ENCODE measurements at regions not wholly inside any gene's neighbourhood (a gene's known extent, or its start where the extent isn't known, plus 50 kb on each side); places are given as distances from the start of the nearest gene placed in this dataset.
A peak's percentile ranks its signal among the peaks of the same experiment; 100 is the strongest.
"Not testable (repeated sequence)": the region's sequence is repeated elsewhere in the genome, so short reads cannot be mapped to it uniquely, and the experiment has no call there.

DNA sequence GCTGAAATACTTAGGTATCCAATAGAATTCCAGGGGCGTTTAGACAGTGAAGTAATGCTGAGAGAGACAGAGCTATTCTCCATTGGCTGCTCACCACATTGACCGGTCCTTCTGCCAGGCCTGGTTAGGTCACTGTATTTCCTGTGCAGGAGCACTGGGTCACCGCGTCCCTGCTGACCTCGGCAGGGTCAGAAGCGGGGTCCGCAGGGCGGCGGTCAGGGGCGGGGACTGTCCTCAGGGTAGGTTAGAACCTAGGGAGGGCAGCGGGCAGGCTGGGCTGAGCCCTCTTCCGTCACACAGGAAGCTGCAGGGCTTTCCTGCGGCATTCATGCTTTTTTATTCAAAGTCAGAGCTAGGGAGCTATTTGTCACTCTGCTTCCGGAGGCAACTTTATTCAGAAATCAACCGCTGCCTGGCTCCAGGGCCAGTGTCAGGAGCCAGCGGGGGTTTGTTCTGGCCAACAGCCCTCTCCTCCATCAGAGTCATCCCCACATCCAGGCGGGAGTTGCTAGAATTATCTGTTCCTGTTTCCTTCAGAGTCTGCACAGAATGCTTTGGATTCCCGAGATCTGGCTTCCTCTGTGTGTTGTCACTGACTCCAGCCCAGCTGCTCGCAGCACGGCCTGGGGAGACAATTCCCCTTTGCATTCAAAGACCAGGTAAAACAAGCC lies 81.2 kb upstream of the WASF3 start:
- DNase-seq = peak; percentile 6
- Mint-ChIP-seq H3K27me3 (no peaks in the 10 kb centered on the region), H3K4me3 (no peak overlapping the region)

DNA sequence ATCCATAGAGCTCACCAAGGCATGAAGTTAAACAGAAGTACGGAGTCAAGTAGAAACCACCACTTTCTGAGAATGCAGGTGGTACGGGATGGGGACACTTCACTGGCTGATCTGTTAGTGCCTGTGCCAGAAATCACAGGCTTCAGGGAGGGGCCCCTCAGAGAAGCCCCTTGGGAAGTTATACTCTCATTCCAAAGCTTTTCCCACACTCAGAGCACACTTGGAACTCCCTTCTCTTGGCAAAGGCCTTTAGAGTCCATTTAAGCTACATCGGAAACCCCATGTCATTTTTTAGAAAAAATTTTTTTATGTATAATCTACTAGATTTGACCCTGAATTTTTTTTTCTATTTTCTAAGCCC lies 80.7 kb upstream of the WASF3 start:
- H3K4me3 Mint-ChIP-seq = no peak overlapping the region
- H3K36me3 Mint-ChIP-seq = no peaks in the 10 kb centered on the region
- no peaks in the 10 kb centered on the region for H3K9me3 Mint-ChIP-seq
- H3K27ac Mint-ChIP-seq = no peak overlapping the region
- H3K4me1 Mint-ChIP-seq = peaks cover 3% of the 10 kb centered on the region
- DNase-seq = no peak
- no peaks in the 10 kb centered on the region for H3K27me3 Mint-ChIP-seq

More for the DNA sequence above, 81.2 kb upstream of the WASF3 start:
- H3K27ac Mint-ChIP-seq = no peak overlapping the region
- H3K36me3 Mint-ChIP-seq = no peaks in the 10 kb centered on the region
- H3K4me1 Mint-ChIP-seq = peaks cover 3% of the 10 kb centered on the region
- H3K9me3 Mint-ChIP-seq = no peaks in the 10 kb centered on the region

DNA sequence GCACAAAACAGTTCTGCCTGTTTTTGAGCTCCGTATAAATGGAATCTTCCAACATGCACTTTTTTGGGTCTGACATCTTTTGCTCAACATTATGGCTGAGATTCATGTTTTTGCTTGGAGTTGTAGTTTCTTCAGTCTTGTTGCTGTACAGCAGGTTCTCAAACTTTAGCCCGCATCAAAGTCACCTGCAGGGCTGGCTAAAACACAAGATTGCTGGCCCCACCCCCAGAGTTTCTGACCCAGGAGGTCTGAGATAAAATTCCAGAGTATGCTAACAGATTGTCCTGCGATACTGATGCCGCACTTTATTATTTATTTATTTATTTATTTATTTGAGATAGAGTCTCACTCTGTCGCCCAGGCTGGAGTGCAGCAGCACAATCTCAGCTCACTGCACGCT lies 79.8 kb upstream of the WASF3 start:
- Mint-ChIP-seq H3K4me1 (peaks cover 4% of the 10 kb centered on the region), H3K4me3 (no peak overlapping the region), H3K27ac (no peak overlapping the region)

DNA sequence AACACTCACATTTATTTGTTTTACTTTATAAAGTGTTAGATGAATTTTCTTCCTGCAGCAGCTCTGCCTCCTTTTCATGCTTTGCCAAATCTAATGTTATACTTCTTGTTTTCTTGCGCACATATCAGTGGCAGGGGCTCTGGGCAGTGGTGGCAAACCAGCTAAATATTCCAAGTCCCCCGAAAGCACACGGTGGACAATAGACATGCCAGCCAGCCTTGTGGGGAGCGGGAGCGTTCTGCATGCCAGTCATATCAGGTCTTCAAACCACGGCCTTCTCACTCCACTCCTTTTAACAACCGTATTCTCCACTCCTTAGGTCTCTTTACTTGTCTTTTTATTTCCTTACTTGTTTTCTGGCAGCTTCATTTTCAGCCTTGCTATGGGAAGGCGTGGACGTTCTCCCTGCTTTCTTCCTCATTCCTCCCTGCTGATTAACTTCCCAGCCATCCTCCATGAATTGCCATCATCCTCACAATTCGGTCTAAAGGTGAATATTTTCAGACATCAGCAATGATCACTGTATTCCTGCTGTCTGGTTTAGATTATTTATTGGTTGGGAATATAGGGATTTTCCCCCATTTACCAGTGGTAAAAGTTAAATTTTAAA lies 77.1 kb upstream of the WASF3 start:
- H3K27me3 Mint-ChIP-seq = no peaks in the 10 kb centered on the region
- H3K9me3 Mint-ChIP-seq = no peaks in the 10 kb centered on the region
- H3K27ac Mint-ChIP-seq = no peak overlapping the region
- H3K4me3 Mint-ChIP-seq = no peak overlapping the region
- no peak for DNase-seq
- H3K36me3 Mint-ChIP-seq = no peaks in the 10 kb centered on the region
- peaks cover 9% of the 10 kb centered on the region for H3K4me1 Mint-ChIP-seq

More for the DNA sequence above, 79.8 kb upstream of the WASF3 start:
- DNase-seq = no peak
- no peaks in the 10 kb centered on the region for H3K27me3 Mint-ChIP-seq
- H3K9me3 Mint-ChIP-seq = no peaks in the 10 kb centered on the region
- no peaks in the 10 kb centered on the region for H3K36me3 Mint-ChIP-seq

DNA sequence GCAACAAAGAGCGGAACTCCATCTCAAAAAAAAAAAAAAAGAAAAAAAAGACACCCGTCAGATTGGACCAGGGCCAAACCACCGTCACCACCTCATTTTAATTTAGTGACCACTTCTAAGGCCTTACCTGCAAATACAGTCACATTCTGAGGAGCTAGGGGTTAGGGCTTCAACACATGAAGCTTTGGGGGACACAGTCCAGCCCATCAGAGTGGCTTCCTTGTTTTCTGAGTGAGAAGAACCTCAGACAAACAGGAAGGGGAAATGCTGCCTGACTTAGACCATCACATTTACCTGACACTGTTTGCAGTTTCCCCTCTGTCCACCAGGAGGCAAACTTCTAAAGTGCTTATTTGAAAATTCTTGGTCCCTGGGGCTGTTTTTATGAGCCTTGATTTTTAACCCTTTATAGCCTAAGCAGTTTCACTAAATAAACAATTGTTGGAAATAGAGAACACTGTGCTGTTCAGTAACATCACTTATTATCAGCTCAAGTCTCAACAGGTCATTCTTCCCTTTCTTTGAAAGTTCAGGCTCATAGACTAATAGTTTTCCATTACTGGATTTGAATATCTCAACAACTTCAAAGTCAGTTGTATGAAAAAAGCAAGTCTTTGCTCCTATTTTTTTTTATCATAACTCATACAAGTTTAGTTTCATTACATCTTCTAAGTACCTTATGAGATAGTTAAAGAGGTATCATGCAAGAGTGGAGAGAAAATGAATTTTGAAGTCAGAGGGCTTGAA lies 74.9 kb upstream of the WASF3 start:
- H3K27me3 Mint-ChIP-seq = no peaks in the 10 kb centered on the region
- H3K27ac Mint-ChIP-seq = no peak overlapping the region
- no peak overlapping the region for H3K4me3 Mint-ChIP-seq
- no peaks in the 10 kb centered on the region for H3K9me3 Mint-ChIP-seq
- peak; percentile 56 for DNase-seq
- peaks cover 6% of the 10 kb centered on the region for H3K4me1 Mint-ChIP-seq
- no peaks in the 10 kb centered on the region for H3K36me3 Mint-ChIP-seq

DNA sequence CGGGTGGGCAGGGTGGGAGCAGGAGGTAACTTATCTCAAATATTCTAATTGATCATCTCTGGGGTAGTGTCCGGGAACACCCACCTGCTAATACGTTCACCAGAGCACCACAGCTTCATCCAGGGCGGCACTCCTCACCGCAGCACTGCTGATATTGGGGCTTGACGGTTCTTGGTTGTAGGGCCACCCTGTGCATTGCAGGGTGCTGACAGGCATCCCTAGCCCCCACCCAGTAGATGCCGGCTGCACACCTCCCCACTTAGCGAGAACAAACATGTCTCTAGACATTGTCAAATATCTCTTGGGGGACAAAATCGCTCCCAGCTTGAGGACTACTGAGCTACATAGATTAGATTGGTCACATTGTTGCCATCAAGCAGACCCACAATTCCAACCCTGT lies 73.9 kb upstream of the WASF3 start:
- no peak for DNase-seq
- H3K27ac Mint-ChIP-seq = no peak overlapping the region
- H3K4me3 Mint-ChIP-seq = no peak overlapping the region
- H3K27me3 Mint-ChIP-seq = no peaks in the 10 kb centered on the region
- H3K9me3 Mint-ChIP-seq = no peaks in the 10 kb centered on the region
- no peaks in the 10 kb centered on the region for H3K36me3 Mint-ChIP-seq
- peaks cover 6% of the 10 kb centered on the region for H3K4me1 Mint-ChIP-seq

DNA sequence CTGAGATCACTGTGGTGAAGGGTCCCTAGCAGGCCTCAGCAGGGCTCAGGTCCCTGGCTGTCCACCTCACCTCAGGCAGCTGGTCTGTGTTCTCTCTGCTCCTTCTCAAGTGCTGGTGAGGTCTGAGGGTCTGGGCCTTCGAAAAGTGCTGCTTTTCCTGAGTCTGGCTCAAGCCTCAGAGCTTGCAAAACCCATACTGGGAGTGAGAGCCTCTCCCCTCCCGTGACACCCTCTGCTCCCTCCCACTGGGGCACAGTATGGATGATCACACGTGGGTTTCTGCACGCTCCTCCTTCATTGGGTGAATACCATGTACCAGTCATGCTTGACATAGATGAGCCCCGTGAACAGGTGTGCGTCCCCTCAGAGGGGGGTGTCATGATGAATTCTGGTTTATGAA lies 73.3 kb upstream of the WASF3 start:
- H3K27me3 Mint-ChIP-seq = no peaks in the 10 kb centered on the region
- no peaks in the 10 kb centered on the region for H3K36me3 Mint-ChIP-seq
- no peak overlapping the region for H3K4me3 Mint-ChIP-seq
- H3K27ac Mint-ChIP-seq = no peak overlapping the region
- DNase-seq = no peak
- peaks cover 6% of the 10 kb centered on the region for H3K4me1 Mint-ChIP-seq
- H3K9me3 Mint-ChIP-seq = no peaks in the 10 kb centered on the region

DNA sequence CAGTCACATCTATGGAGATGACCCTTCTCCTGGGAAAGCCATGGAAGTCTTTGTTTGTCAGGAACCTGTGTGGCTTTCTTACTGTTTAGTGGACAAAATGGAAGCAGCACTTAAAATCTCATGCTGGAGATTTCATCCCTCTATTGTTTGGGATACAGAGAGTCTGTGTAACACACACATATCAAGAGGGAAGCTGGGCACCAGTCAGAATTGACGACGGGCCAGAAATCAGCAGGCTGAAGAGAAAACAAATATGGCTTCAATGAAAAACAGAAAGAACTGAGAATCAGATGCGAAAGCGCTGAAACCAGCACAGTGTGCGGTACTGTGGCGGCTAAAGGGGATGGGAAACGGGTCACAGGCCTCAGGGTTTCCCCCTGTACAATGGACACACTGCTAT lies 72.2 kb upstream of the WASF3 start:
- Mint-ChIP-seq H3K4me1 (peaks cover 6% of the 10 kb centered on the region), H3K27ac (no peak overlapping the region), H3K27me3 (peaks cover 3% of the 10 kb centered on the region), H3K9me3 (no peaks in the 10 kb centered on the region), H3K36me3 (no peaks in the 10 kb centered on the region), H3K4me3 (no peak overlapping the region)
- no peak for DNase-seq

DNA sequence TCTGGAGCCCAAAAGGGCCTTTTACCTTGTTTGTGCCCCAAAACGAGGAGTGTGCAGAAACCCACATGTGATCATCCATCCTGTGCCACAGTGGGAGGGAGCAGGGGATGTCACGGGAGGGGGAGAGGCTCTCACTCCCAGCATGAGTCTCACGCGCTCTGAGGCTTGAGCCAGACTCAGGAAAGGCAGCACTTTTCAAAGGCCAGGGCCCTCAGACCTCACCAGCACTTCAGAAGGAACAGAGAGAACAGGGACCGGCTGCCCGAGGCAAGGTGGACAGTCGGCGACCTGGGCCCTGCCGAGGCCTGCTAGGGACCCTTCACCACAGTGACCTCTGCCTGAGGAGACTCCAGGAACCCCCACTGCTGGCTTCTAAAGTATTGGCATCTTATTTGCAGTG lies 71.7 kb upstream of the WASF3 start:
- H3K27ac Mint-ChIP-seq = no peak overlapping the region
- H3K27me3 Mint-ChIP-seq = peaks cover 6% of the 10 kb centered on the region
- peaks cover 6% of the 10 kb centered on the region for H3K4me1 Mint-ChIP-seq
- H3K9me3 Mint-ChIP-seq = no peaks in the 10 kb centered on the region
- no peak for DNase-seq
- H3K4me3 Mint-ChIP-seq = no peak overlapping the region
- H3K36me3 Mint-ChIP-seq = no peaks in the 10 kb centered on the region

DNA sequence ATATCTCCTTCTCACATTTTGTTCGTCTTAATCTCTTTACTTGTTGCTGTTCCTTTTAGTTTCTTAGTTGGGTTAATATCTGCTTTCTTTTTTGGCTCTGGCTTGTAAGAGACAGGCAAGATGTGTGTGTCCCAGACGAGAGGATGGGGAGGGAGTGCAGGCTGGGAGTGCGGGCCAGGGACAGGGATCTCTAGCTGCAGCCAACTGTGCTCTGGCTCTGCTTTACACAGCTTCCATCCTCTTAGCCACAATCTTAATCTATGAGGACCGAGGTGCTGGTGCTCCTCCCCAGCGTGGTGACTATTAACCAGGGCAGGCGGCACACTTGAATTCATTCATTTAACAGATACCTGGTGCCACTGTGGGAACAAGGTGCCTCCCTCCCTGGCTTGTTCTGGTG lies 70.9 kb upstream of the WASF3 start:
- Mint-ChIP-seq H3K27me3 (peaks cover 6% of the 10 kb centered on the region), H3K27ac (no peak overlapping the region), H3K36me3 (no peaks in the 10 kb centered on the region), H3K9me3 (no peaks in the 10 kb centered on the region), H3K4me3 (no peak overlapping the region), H3K4me1 (peaks cover 6% of the 10 kb centered on the region)
- no peak for DNase-seq

DNA sequence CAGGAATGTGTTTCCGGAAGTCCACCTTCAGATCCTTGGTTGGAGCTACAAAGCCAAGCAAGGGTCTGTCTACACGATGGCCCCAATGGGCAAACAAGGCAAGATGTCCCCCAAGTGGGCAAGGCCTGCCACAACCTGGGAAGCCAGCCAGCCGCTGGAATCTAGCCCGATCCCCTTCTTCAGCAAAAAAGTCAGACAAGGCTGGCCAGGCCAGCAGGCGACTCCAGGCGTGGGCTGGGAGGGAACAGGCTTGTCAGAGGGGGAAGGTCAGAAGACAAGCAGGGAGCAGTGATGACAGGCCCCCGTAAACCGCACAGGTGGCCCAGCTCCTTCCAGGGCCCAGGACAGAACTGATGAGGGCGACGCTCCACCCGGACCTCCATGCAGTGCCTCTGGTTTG lies 69.7 kb upstream of the WASF3 start:
- no peak overlapping the region for H3K4me3 Mint-ChIP-seq
- DNase-seq = no peak
- H3K9me3 Mint-ChIP-seq = no peaks in the 10 kb centered on the region
- H3K27ac Mint-ChIP-seq = no peak overlapping the region
- peaks cover 4% of the 10 kb centered on the region for H3K4me1 Mint-ChIP-seq
- no peaks in the 10 kb centered on the region for H3K36me3 Mint-ChIP-seq
- peaks cover 6% of the 10 kb centered on the region for H3K27me3 Mint-ChIP-seq

DNA sequence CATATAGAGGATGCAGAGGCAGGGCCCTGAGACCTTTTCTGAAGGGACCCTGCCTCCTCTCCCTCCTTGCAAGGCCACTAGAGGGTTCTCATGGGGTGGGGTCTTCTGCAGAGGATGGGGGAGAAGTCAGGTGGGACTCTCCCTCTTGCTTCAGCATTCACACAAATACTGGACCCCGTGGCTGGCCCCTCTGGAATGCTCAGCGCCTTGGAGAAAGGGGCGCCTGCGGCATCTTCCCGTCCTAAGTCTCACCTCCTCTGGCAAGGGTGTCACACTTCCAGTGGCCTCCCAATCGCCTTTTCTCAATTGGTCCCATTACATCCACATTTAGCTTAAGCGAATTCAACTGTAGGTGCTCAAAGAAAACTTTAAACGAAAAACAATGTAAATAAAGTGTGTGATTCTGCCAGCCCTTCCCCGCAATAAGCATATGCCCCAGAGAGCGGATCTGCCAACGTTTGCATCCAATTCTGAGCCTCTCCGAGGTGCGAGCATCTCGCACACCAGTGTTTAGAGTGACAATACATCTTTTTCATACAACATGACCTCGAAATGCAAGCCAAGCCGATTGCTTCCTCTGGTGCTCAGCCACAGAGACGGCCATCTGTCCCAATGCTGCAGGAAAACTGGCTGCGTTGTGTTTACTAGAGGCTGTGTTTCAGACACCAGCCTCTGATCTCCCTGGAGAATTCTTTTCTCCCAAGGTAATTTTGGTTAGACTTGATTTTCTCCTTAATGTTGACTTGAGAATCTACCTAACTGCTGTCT lies 69.1 kb upstream of the WASF3 start:
- H3K27ac Mint-ChIP-seq = no peak overlapping the region
- H3K36me3 Mint-ChIP-seq = no peaks in the 10 kb centered on the region
- H3K9me3 Mint-ChIP-seq = no peaks in the 10 kb centered on the region
- no peak for DNase-seq
- no peak overlapping the region for H3K4me3 Mint-ChIP-seq
- H3K4me1 Mint-ChIP-seq = peaks cover 2% of the 10 kb centered on the region
- peaks cover 9% of the 10 kb centered on the region for H3K27me3 Mint-ChIP-seq

DNA sequence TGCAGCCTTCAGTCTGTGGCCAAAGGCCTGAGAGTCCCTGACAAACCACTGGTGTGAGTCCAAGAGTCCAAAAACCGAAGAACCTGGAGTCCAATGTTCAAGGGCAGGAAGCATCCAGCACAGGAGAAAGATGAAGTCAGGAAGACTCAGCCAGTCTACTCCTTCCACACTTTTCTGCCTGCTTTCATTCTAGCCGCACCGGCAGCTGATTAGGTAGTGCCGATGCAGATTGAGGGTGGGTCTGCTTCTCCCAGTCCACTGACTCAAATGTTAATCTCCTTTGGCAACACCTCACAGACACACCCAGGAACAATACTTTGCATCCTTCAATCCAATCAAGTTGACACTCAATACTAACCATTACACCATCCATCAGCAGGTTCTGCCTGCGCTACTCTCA lies 65.2 kb upstream of the WASF3 start:
- H3K9me3 Mint-ChIP-seq, H3K4me1 Mint-ChIP-seq, DNase-seq, H3K36me3 Mint-ChIP-seq, H3K4me3 Mint-ChIP-seq, H3K27ac Mint-ChIP-seq: not testable (repeated sequence)
- H3K27me3 Mint-ChIP-seq = peaks cover 11% of the 10 kb centered on the region

DNA sequence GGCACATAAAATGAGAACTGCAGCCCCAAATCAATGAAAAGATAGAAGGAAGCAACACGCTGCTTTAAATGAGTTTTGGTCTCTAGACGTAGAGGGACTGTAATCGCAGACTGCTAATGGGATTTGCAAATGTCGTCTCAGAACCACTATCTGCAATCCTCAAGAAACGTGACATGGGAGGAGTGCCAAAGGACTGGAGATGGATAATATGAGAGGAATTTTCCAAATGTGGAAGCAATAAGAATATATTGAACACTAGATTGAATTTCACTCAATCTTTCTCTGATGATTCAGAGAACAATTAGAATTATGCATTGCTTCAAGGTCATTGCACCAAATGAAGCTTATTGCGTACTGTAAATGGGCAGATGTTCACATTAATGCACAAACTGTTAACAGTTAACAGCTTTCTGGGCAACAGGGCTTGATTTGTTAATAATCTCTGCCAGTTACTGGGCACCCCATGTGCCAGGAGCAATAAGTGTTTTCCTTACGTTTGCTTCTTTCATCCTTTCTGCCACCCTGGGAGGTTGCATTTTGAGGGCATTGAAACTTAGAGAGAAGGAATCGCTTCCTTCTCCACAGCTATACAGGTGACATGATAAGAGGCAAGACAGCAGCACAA lies 62.8 kb upstream of the WASF3 start:
- Mint-ChIP-seq H3K9me3 (no peaks in the 10 kb centered on the region), H3K4me1 (peaks cover 3% of the 10 kb centered on the region), H3K27ac (no peak overlapping the region), H3K4me3 (no peak overlapping the region), H3K36me3 (no peaks in the 10 kb centered on the region), H3K27me3 (peaks cover 11% of the 10 kb centered on the region)
- no peak for DNase-seq

DNA sequence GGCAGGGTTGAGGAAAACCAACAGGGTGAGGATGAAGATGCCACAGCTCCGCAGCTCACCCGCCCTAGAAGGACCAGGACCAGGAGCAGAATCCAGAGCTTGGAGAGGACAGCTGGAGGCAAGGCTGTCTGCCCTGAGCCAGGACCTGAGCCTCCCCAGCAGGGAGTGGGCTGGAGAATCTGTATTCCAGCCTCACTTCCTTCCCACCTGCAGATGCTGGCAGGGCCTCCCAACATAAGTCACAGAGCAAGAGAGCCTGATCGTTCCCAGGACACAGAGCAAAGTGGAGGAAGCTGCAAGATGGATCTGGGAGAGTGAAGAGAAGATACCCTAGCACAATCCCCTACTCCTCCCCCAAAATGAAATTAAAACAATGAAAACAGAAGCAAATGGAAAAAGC lies 61.7 kb upstream of the WASF3 start:
- Mint-ChIP-seq H3K4me1 (peaks cover 3% of the 10 kb centered on the region), H3K27me3 (peaks cover 6% of the 10 kb centered on the region), H3K27ac (no peak overlapping the region), H3K4me3 (no peak overlapping the region), H3K36me3 (no peaks in the 10 kb centered on the region), H3K9me3 (no peaks in the 10 kb centered on the region)
- no peak for DNase-seq

Measured in activated naive CD8-positive, alpha-beta T cell treated with anti-CD3 and anti-CD28 coated beads for 36 hours (primary cell).